ENCODE measurements at regions not wholly inside any gene's neighbourhood (a gene's known extent, or its start where the extent isn't known, plus 50 kb on each side); places are given as distances from the start of the nearest gene placed in this dataset.
A peak's percentile ranks its signal among the peaks of the same experiment; 100 is the strongest.

DNA sequence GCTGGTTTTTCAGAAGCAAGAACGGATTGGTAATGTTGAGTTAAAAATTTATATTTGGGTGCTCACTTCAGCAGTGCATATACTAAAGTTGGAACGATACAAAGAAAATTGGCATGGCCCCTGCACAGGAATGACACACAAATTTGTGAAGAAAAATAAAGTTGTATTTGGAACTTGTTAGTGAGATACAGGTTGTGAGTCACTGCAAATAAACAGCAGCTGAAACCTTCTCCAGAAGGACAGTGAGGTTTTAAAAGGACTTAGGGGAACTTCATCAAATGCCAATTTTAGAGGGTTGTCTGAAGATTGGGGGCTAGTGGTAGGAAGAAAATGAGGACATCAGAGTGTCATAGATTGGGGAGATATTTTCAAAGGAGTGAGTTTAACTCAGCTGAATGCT, 79.7 kb upstream of the ELOVL6 start:
- no peak for DNase-seq (ENCODE audit: low spot score)

DNA sequence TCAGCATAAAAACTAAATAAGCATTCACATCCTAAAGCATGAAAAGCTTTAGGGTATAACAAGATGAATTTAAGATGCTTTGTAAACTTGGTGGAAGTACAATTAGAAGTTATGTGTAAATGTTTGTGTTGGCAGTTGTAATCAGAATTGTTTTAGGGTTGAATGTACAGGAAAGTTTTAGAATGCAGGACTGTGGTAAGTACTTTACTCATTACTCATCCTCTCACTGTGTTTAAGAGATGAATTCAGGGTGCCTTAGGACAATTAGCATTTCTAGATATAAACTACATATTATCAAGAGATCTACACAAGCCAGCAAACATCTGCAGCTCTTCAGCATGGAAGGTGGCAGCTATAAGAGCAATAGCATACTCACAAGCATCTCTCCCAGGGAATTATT, 77.5 kb upstream of the ELOVL6 start:
- DNase-seq (ENCODE audit: low spot score), result no peak

DNA sequence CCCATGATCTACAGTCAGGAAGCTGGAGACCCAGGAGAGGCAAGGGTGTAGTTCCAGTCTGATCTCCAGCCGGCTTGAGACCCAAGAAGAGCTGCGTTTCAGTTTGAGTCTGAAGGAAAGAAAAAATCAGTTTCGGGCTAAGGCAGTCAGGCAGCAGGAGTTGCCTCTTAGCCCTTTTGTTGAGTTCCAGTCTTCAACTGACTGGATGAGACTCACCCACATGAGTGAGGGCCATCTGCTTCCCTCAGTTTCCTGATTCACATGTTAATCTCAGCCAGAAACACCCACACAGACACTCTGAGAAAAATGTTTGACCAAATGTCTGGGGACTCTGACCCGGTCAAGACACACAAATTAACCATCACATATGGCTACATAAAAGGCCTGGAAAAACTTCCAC, 73.6 kb upstream of the ELOVL6 start:
- DNase-seq (ENCODE audit: low spot score), result no peak

DNA sequence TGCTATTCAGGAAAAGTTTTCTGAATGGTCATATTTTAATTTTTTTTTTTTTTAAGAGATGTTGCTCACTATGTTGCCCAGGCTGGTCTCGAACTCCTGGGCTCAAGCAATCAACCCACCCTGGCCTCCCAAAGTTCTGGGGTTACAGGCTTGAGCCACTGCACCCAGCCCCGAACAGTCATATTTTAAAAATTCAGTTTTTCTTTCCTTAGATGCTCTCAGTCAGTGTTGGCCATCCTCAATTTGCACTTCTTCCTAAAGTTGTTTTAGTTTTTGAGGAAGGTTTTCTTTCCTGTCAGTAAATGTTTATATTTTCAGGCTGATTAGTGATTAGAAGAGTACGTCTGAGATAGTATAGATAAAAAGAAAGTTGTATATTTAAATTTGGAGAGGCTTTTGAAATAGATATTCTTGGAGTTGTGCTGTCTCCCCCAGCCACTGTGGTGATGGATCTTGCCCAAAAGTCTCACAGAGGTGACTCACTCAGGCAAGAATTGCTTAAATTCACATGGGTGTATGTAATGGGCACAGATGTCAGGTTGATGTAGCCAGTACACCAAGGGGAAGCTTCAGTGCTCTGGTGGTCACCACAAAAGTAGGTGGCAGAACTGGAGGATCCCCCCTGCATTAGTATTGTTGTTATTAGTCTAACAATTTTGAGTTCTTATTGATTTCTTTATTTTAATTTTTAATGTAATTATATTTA, 72.2 kb upstream of the ELOVL6 start:
- DNase-seq (ENCODE audit: low spot score), result no peak

DNA sequence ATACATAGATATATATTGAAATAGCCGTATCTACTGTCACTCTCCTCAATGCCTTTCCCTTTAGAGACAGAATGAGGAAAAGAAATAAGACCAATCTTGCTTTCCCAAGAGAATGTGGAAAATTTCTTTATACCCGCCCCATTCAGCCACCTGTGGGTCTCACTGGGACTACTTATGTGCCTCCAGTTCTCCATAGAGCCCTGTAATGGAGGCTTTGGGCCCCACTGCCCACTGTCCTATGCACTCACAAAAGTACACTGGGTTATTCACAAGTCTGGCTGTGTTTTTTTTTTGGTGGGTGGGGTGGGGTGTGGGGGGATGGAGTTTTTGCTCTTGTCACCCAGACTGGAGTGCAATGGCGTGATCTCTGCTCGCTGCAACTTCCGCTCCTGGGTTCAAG, 70.4 kb upstream of the ELOVL6 start:
- no peak for DNase-seq (ENCODE audit: low spot score)

DNA sequence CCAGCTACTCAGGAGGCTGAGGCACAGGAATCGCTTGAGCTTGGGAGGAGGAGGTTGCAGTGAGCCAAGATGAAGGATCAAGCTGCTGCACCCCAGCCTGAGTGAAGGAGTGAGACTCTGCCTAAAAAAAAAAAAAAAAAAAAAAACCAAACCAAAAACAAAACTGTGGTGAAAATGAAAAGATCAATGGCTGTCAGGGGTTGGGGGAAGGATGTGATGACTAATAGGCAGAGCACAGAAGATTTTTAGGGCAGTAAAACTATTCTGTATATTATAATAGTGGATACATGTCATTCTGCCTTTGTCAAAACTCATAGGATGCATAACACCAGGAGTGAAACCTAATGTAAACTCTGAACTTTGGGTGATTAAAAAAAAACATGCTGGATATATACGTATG, 69.9 kb upstream of the ELOVL6 start:
- no peak for DNase-seq (ENCODE audit: low spot score)

DNA sequence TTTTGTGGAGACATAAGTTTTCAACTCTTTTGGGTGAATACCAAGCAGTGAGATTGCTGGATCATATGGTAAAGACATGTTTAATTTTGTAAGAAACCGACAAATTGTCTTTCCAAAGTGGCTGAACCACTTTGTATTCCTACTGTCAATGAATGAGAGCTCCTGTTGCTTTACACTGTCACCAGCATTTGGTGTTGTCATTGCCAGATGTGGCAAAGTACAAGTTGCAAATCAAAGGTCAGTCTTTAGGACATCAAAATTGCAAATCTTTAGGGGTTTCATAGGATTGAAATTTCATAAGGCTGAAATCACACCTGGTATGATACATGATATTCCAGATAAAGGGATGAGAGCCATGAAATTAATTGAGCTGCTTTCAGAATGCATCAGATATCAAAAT, 67.7 kb upstream of the ELOVL6 start:
- no peak for DNase-seq (ENCODE audit: low spot score)

DNA sequence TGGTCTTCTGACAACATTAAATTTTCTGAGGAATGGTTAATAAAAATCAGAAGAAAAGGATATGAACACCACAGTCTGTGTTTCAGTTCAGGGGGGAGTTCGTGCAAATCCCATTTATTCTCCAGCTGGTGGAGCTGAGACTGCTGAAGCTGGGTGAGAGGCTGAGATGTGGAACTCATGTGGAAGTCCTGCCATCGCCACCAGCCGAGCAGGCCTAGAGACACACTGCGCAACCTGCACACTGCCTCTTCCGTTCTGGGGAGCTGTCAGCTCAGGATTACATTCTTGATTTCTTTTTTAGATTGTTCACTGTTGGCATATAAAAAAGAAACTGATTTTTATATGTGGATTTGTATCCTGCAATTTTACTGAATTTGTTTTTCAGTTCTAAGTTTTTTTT, 66.6 kb upstream of the ELOVL6 start:
- DNase-seq (ENCODE audit: low spot score), result no peak

DNA sequence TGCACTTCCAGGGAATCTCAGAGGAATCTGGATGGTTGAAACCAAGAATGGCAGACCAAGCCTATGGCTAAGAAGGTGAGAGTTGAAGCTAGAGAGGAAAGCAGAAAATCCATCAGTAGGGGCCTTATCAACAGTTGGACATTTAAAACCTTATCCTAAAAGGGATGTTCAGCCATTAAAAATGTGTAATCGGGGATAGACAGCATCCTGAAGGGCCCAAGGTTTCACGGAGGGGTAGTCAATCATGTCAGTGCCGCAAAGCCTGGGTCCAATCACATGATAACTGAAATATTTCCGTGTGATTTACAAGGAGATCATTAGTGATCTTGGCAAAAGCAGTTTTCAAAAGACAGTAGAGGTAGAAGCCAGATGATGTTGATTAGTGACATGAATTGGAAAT, 61.9 kb upstream of the ELOVL6 start:
- no peak for DNase-seq (ENCODE audit: low spot score)

DNA sequence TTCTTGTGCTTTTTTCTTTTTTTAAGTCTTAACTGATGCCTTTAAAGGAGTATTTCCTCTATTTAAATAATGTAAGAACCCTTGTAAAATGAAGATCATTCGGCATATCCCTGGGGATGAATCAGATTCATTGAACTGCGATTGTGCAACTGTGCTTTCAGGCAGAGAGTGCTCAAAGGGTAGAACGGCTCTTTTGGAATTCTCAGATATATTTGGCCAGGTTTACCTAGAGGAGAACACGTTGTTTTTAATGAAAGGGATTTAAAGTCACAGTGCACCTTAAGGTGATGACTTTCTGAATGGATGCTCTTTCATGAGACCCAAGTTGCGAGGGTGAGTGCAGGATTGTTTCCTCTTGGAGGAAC, 51.6 kb upstream of the ELOVL6 start:
- DNase-seq (ENCODE audit: low spot score), result no peak

DNA sequence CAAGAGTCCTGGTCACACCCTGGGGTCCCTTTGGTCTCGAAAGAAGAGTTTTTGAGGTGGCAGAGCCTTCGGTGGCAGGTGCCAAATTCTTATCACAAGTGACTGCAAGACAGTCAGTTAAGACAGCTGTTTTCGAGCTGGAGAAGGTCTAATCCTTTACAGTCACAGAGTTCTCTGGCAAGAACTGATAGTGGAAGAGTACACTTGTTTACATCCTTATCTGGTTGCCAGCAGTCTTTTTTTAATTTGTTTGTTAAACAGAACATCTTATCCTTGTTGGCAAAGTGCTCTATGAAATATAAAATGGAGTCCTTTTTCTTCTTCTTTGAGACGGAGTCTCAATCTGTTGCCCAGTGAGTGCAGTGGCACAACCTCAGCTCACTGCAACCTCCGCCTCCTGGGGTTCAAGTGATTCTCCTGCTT, 50.4 kb upstream of the ELOVL6 start:
- peak; percentile 98 for DNase-seq (ENCODE audit: low spot score)
